ENCODE measurements at regions not wholly inside any gene's neighbourhood (a gene's known extent, or its start where the extent isn't known, plus 50 kb on each side); places are given as distances from the start of the nearest gene placed in this dataset.

- no peak for TF ChIP-seq EZH2 (IDR thresholded peaks at IDR 0.05; ENCODE audit: borderline replicate concordance, low read length)
- no peak for TF ChIP-seq CTCF (conservative IDR thresholded peaks at IDR 0.05 in 1 of 2, IDR thresholded peaks at IDR 0.05 in 1 of 2; ENCODE audit: extremely low read depth in 1 of 2, insufficient read depth in 1 of 2, low read depth in 1 of 2, low read length in 2 of 2)
Measured at GRCh38 chr3:64956711-64957325, 269.0 kb upstream of the ADAMTS9 start.
